HG02623 (cell line): ENCODE measurements at regions not wholly inside any gene's neighbourhood (a gene's known extent, or its start where the extent isn't known, plus 50 kb on each side); places are given as distances from the start of the nearest gene placed in this dataset.

Experiments
- ATAC-seq: cut with Tn5 transposase; IDR thresholded peaks from one replicate; pipeline ENCODE4 v1.9.1; 2021; ENCODE audit warnings: moderate library complexity; ENCODE audit not compliant: unreplicated experiment

GRCh38 chr1:90650401-90650800 lies 66.7 kb downstream of the BARHL2 start:
- no peak for ATAC-seq

GRCh38 chr1:90640325-90640724 lies 76.8 kb downstream of the BARHL2 start:
- no peak for ATAC-seq

- ATAC-seq, result no peak
Measured at GRCh38 chr1:90622666-90623065, 94.4 kb downstream of the BARHL2 start.

GRCh38 chr1:90621986-90622385 lies 95.1 kb downstream of the BARHL2 start:
- no peak for ATAC-seq

- no peak for ATAC-seq
Measured at GRCh38 chr1:90616395-90616794, 100.7 kb downstream of the BARHL2 start.

- no peak for ATAC-seq
Measured at GRCh38 chr1:90614872-90615271, 102.2 kb downstream of the BARHL2 start.

GRCh38 chr1:90613371-90613770 lies 103.7 kb downstream of the BARHL2 start:
- ATAC-seq, result no peak

GRCh38 chr1:90612033-90612432 lies 105.1 kb downstream of the BARHL2 start:
- ATAC-seq, result no peak

- no peak for ATAC-seq
Measured at GRCh38 chr1:90607736-90608135, 109.4 kb downstream of the BARHL2 start.

GRCh38 chr1:90605070-90605469 lies 112.0 kb downstream of the BARHL2 start:
- no peak for ATAC-seq

GRCh38 chr1:90593312-90593711 lies 123.8 kb downstream of the BARHL2 start:
- ATAC-seq, result no peak

- ATAC-seq, result no peak
Measured at GRCh38 chr1:90591970-90592356, 125.1 kb downstream of the BARHL2 start.

GRCh38 chr1:90591355-90591969 lies 125.6 kb downstream of the BARHL2 start:
- no peak for ATAC-seq

GRCh38 chr1:90580176-90580575 lies 136.9 kb downstream of the BARHL2 start:
- ATAC-seq, result no peak

- peak; percentile 69 for ATAC-seq
Measured at GRCh38 chr1:90579212-90579802, 137.8 kb downstream of the BARHL2 start.

GRCh38 chr1:90574692-90575370 lies 142.3 kb downstream of the BARHL2 start:
- no peak for ATAC-seq

- no peak for ATAC-seq
Measured at GRCh38 chr1:90573736-90574135, 143.4 kb downstream of the BARHL2 start.

- ATAC-seq, result no peak
Measured at GRCh38 chr1:90572446-90572845, 144.7 kb downstream of the BARHL2 start.

GRCh38 chr1:90568436-90568835 lies 148.7 kb downstream of the BARHL2 start:
- ATAC-seq, result no peak

GRCh38 chr1:90564164-90564563 lies 152.9 kb downstream of the BARHL2 start:
- no peak for ATAC-seq

GRCh38 chr1:90562892-90563291 lies 154.2 kb downstream of the BARHL2 start:
- no peak for ATAC-seq

GRCh38 chr1:90561911-90562310 lies 155.2 kb downstream of the BARHL2 start:
- ATAC-seq, result no peak
